HG02852 (cell line): ENCODE measurements at regions not wholly inside any gene's neighbourhood (a gene's known extent, or its start where the extent isn't known, plus 50 kb on each side); places are given as distances from the start of the nearest gene placed in this dataset.
"Not testable (repeated sequence)": the region's sequence is repeated elsewhere in the genome, so short reads cannot be mapped to it uniquely, and the experiment has no call there.

Experiments used
- ATAC-seq: cut with Tn5 transposase; IDR thresholded peaks from one replicate; pipeline ENCODE4 v1.9.1; 2021; ENCODE audit warnings: mild to moderate bottlenecking, moderate library complexity; ENCODE audit not compliant: unreplicated experiment

DNA sequence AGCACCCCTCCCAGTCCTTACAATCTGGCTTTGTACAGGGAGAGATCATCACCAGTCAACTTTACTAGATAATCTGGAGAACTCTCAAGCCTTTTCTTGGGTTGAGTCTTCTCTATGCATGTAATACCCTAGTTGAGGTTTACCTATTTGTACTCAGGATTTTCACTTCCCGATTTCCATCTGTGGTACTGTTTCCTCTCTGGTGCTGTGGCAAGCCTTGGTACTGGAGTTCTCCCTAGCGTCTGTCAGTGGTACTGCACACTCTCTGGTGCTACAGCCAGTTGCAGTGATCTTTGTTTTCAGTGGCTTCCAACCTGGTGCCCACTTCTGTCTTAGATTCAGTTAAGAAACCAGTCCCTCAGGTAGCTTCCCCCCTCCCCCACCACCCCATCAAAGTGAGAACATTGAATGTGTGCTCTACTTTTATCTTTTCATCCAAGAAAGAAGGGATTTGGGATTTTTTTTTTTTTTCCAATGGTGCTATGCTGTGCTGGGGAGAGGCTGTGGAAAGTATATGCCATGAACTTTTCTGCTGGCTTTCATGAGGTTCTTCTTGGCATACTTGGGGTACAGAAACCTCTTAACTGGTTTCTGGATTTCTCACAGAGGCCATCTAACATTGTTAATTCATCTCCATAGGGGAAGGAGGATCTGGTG is 69.4 kb upstream of the EVL start:
- peak; percentile 100 for ATAC-seq

DNA sequence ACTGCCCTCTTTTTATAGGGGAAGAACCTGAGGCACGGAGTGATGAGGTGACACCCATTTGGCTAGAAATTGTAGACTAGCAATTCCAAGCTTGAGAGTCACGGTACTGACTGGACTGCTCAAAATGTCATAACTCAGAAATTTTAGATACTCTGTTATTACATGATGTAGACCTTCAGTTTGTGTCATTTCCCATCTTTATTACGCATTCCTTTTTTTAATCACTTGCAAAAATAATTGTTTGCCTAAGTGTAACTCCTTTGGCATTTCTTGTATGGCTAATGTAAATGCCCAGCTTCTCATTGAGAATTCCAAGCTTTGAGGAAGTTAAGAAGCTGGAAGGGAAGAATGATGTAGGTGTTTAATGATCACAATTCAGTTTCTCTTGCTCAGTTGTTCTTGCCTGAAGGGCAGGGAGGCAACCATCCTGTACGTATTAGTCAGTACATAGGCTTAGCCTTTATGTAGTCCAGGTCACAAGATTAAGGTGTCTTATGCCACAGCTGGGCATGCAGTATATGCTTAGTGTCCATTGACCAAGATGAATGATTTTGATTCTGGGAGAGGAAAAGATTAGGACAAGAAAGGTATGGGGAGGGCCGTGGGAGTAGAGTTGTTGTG is 68.2 kb upstream of the EVL start:
- no peak for ATAC-seq

DNA sequence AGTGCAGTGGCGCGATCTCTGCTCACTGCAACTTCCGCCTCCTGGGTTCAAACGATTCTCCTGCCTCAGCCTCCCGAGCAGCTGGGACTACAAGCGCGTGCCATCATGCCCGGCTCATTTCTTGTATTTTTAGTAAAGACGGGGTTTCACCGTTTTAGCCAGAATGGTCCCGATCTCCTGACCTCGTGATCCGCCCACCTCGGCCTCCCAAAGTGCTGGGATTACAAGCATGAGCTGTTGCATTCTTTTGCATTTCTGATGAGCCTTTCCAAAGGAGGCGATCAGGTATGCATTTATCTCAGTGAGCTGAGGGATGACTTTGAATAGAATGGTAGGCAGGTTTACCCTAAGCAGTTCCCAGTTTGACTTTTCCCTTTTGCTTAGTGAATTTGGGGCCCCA is 64.8 kb upstream of the EVL start:
- not testable (repeated sequence) for ATAC-seq

DNA sequence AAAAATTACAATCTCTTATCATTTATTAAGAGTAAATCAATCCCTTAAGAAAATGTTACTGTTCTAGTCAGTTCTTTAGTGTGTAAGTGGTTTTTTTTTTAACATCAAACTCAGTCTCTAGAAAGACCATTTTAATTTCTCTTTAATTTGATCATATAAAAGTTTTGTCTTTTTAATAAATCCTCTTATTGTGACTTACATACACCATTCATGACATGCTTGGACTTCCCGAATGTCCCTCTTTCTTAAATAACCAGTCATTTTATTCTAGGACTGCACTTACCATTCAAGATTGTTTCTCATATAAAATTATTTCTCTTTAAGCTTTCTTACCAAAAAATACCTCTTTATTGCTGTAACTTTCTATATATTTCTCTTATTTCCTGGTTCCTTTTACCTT is 60.8 kb upstream of the EVL start:
- no peak for ATAC-seq

DNA sequence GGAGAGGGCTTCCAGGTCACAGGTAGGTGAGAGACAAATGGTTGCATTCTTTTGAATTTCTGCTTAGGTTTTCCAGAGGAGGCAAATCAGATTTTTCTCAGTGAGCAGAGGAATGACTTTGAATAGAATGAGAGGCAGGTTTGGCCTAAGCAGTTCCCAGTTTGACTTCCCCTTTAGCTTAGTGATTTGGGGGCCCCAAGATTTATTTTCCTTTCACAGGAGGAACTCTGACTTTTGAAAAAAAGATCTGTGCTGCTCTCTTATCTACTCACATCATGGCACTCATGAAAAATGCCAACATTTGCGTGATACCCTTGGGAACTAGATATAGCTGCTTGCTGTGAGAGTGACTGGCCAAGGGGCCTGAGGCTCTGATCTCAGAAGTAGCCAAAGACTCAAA is 58.0 kb upstream of the EVL start:
- no peak for ATAC-seq

DNA sequence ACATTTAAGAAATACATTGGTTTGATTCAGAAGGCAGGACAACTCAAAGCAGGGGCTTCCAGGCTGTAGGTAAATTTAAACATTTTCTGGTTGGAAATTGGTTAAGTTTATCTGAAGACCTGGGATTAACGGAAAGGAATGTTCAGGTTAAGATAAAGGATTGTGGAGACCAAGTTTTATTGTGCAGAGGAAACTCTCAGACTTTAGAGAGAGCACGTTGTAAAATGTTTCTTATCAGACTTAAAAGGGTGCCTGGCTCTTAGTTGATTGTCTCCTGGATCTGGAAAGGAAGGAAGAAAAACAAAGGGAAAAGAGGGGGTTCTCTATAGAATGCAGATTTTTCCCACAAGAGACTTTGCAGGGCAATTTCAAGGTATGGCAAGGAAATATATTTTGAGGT is 55.4 kb upstream of the EVL start:
- ATAC-seq: not testable (repeated sequence)

DNA sequence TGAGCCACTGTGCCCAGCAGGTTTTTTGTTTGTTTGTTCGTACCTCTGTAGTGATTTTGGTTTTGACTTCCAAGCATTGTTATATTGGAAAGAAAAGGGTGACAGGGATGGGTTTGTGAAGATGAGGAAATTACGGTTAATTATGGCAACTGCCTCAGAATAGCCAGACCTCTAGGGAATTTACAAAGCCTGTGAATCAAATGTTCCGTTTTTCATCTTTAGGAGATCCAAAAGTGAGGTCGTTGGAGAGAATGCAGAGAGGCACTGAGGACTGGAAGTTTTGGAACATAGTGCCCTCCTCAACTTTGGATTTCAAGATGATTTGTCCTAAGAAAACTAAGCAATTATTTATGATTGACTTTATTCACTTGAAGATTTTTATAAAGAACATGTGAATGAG is 54.5 kb upstream of the EVL start:
- ATAC-seq: no peak

DNA sequence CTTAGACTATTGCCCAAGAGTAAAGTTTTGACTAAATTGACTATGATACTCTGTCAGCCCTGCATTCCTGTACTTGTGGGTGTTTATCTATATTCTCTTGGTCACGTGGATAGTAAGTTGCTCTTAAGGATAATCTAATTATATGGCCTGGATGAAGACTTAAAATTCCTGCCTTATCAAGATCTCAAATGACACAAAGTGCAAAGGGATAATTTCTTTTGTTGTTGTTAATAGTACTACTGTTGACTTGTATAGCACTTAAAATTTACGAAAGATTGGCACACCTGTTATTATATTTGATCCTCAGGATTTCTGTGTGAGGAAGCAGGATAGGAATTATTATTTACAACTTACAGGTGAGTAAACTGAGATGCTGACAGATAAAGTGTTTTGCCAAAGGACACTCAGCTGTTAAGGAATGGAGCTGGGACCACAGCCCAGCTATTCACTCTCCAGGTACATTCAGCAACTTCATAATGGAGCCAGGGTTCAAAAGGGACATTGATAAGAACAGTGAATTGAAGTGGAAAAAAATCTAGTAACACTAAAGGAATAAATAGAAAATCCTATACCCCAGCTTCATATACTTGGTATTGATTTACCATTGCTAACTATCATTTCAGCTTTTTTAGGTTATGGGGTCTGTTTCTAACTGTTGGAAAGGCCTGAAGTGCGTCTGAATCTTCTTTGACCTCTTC is 53.4 kb upstream of the EVL start:
- no peak for ATAC-seq

DNA sequence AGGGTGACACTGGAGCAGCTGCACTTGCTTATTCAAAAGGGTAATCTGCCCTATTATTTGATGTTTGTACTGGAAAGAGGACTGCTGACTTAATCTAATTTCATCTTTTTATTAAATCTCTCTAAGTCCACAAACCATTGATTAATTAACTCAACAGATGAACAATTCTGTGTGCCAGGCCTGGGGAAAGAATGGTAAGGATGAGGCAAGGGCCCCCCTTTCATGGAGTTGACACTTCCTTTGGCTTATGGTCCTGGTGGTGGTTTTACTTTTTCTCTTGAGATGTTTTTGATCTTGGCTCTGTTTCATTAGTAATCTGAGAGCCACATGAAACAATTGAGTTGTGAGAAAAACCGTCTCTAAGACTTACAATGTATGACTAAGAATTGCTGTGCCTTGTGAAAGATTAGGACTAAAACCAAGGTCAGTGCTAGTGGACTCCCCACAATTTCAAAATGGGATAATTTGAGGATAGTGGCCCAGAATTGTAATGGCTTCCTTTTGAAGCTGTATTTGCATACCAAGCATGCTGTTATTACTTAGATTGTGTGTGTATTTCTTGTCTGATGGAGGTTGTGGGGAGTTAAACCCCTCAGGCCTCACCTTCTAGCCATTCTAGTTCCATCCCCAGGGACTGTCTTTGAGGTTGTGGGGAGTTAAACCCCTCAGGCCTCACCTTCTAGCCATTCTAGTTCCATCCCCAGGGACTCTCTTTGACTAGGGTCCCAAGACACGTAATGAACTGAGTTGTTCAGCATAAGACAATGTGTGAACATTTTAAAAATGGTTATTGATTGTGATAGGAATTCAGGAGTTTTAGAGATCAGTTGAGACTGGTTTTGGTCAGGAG is 52.5 kb upstream of the EVL start:
- ATAC-seq: no peak

DNA sequence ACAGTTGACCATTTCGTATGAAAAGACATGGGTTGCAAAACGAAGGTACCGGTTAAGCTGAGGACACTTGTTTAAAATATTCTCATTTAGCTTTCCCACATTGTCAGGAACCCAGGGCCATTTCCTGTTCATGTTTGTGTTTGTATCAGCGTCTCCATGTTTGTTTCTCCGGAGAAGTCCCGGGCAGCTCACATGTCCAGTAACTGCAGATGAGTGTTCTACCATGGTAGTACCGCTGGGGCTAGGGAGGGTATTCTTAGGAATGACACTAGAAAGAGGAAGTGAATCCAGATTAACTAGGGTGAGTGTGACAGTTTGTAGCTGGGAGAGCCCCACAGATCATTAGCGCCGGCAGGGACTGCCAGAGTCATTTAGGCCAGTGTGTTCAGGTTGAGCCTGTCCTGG is 50.0 kb upstream of the EVL start:
- peak; percentile 88 for ATAC-seq
